ENCODE measurements at regions not wholly inside any gene's neighbourhood (a gene's known extent, or its start where the extent isn't known, plus 50 kb on each side); places are given as distances from the start of the nearest gene placed in this dataset.

- TF ChIP-seq EZH2 (optimal IDR thresholded peaks at IDR 0.05; ENCODE audit: low read depth, low read length) (no peak), CTCF (IDR thresholded peaks at IDR 0.05; ENCODE audit: low read length) (no peak), EZH2phosphoT487 (IDR thresholded peaks at IDR 0.05; ENCODE audit: low read length) (no peak)
These were observed 361.8 kb upstream of the CWC22 start for GRCh38 chr2:180368881-180369280.
